GM13976 (cell line): ENCODE measurements at regions not wholly inside any gene's neighbourhood (a gene's known extent, or its start where the extent isn't known, plus 50 kb on each side); places are given as distances from the start of the nearest gene placed in this dataset.

Source experiments
- DNase-seq: peaks from one replicate; pipeline ENCODE4 v3.0.0; 2012; ENCODE audit warnings: low spot score
- in situ Hi-C: fragments of 300-500 bp; cut with MboI; formaldehyde crosslinking; loops from one replicate; pipeline ENCODE4 v1.12.0; 2022; ENCODE audit warnings: low sequenced_read_pairs, mixed read lengths, inconsistent platforms; ENCODE audit not compliant: unreplicated experiment
- TF ChIP-seq, protein P1 (sequence below): IDR thresholded peaks from 2 replicates; pipeline ENCODE4 v1.5.1; 2012; ENCODE audit warnings: borderline replicate concordance, mild to moderate bottlenecking; ENCODE audit not compliant: insufficient read depth; ENCODE audit errors: extremely low read depth, missing control alignments, control extremely low read depth

- TF ChIP-seq, protein P1, sequence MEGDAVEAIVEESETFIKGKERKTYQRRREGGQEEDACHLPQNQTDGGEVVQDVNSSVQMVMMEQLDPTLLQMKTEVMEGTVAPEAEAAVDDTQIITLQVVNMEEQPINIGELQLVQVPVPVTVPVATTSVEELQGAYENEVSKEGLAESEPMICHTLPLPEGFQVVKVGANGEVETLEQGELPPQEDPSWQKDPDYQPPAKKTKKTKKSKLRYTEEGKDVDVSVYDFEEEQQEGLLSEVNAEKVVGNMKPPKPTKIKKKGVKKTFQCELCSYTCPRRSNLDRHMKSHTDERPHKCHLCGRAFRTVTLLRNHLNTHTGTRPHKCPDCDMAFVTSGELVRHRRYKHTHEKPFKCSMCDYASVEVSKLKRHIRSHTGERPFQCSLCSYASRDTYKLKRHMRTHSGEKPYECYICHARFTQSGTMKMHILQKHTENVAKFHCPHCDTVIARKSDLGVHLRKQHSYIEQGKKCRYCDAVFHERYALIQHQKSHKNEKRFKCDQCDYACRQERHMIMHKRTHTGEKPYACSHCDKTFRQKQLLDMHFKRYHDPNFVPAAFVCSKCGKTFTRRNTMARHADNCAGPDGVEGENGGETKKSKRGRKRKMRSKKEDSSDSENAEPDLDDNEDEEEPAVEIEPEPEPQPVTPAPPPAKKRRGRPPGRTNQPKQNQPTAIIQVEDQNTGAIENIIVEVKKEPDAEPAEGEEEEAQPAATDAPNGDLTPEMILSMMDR, result no peak
- in situ Hi-C loops, result no loop called here
Observed at GRCh38 chr17:79203016-79203415, 128.4 kb downstream of the ENGASE start.

GRCh38 chr17:79202480-79202879 is 127.9 kb downstream of the ENGASE start:
- TF ChIP-seq, protein P1, result no peak
- no peak for DNase-seq
- in situ Hi-C loops, result no loop called here

More at GRCh38 chr17:79203016-79203415, 128.4 kb downstream of the ENGASE start:
- no peak for DNase-seq

DNA sequence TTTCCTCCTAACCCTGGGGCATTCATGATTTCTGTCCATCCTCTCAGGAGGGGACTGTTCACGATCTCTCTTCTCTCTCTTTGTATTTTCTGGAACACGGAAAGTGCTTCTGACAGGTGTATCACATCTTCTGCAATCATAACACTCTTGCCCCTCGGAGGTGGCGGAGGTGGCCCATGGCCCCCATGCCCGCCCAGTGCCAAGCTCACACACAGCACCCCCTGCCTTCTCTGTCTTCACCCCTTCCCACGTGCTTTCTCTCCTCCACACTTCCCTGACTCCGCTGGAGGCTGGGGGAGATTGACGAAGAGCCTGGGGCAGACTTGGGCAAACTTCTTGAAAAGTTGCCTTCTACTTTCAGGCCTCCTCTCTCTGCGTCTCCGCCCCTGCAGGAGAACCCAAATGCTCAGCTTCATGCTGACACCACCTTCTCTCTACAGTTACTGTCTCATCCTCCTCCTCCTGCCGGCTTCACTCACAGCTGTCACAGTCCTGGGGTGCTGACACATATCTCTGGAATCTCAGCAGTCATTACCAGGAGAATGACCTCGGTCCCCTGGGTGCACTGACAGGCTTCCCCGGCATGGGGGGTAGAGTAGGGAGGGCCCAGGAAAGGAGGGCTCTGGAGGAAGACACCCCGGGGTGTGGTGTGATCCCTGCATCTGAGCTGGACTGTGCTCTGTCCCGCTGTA is 127.1 kb downstream of the ENGASE start:
- in situ Hi-C loops, result no loop called here
- TF ChIP-seq, protein P1, result no peak

GRCh38 chr17:79201119-79201518 is 126.5 kb downstream of the ENGASE start:
- in situ Hi-C loops, result no loop called here
- TF ChIP-seq, protein P1, result no peak

More for the DNA sequence above, 127.1 kb downstream of the ENGASE start:
- DNase-seq, result no peak

GRCh38 chr17:79196913-79197312 is 122.3 kb downstream of the ENGASE start:
- no peak for DNase-seq
- TF ChIP-seq, protein P1, result no peak
- in situ Hi-C loops, result no loop called here

More at GRCh38 chr17:79201119-79201518, 126.5 kb downstream of the ENGASE start:
- DNase-seq, result no peak

DNA sequence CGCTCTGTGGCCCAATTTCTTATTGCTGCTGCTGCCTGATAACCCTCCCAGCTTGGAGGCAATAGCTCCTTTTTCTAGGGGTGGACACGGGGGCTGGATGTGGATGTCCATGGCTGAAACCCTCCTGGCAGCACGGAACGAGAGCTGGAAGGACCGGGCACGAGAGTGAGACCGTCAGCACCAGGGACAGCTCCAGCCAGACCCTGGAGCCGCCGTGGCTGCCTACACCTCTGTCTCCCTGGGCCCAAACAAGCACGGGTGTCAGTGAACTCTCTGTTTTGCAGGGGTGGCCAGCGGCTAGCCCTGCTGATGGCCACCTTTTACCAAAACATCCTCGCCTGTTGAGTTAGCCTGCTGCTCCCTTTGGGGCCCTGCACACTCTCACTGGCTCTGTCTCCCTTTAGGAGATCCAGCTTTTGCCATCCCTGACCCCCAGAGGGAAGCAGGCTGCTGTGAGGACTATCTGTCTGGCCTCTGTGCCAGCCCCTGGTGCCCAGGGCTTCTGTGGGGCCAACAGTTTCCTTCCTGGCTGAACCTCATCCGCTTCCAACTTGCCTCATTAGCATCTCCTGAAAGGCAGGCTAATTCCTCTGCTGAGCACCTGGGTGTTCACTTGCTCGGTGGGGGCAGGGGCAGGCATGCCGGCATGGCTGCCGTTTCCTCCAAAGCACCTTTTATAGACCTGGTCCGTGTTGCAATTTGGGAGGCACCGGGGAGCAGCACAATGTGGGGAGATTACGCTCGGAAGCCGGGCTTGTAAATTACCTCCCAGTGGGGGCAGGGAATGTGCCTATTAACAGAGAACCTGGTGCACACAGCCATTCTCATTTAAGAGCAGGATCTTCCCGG is 118.1 kb downstream of the ENGASE start:
- TF ChIP-seq, protein P1, result no peak
- DNase-seq, result peak; percentile 74
- in situ Hi-C loops, result no loop called here
